Memory B cell (primary cell): ENCODE measurements at regions not wholly inside any gene's neighbourhood (a gene's known extent, or its start where the extent isn't known, plus 50 kb on each side); places are given as distances from the start of the nearest gene placed in this dataset.

ENCODE experiments used
- ATAC-seq: fragments of 150-1000 bp; cut with Tn5 transposase; 2 replicates; pipeline ENCODE4 v1.10.0; 2021; ENCODE audit warnings: low read depth, mild to moderate bottlenecking, moderate library complexity
- DNase-seq, 2 donors: peaks; one replicate each; pipeline ENCODE4 v3.0.0; 2022; ENCODE audit warnings: low spot score in 2 of 2
- H3K27ac Mint-ChIP-seq: one replicate; pipeline ENCODE4 v1.8.0; 2022; ENCODE audit warnings: mild to moderate bottlenecking, moderate library complexity, mixed read lengths
- H3K27me3 Mint-ChIP-seq: one replicate; pipeline ENCODE4 v1.8.0; 2022; ENCODE audit warnings: mixed read lengths
- H3K36me3 Mint-ChIP-seq: one replicate; pipeline ENCODE4 v1.8.0; 2022; ENCODE audit warnings: mild to moderate bottlenecking, mixed read lengths
- H3K4me1 Mint-ChIP-seq: one replicate; pipeline ENCODE4 v1.8.0; 2022; ENCODE audit warnings: mixed read lengths
- H3K4me3 Mint-ChIP-seq: one replicate; pipeline ENCODE4 v1.8.0; 2022; ENCODE audit warnings: mild to moderate bottlenecking, moderate library complexity, mixed read lengths
- H3K9me3 Mint-ChIP-seq: one replicate; pipeline ENCODE4 v1.8.0; 2022; ENCODE audit warnings: mixed read lengths

- H3K27me3 Mint-ChIP-seq: no peaks in the 10 kb centered on the region
- peaks cover 1% of the 10 kb centered on the region for H3K9me3 Mint-ChIP-seq
- H3K4me1 Mint-ChIP-seq: no peaks in the 10 kb centered on the region
- no peak overlapping the region for H3K27ac Mint-ChIP-seq
- DNase-seq (no peak), ATAC-seq (no peak)
- H3K4me3 Mint-ChIP-seq: no peak overlapping the region
- H3K36me3 Mint-ChIP-seq: no peaks in the 10 kb centered on the region
Measured at GRCh38 chr5:15393146-15393545, 106.8 kb upstream of the FBXL7 start.

GRCh38 chr5:15391704-15392397 is 108.1 kb upstream of the FBXL7 start:
- Mint-ChIP-seq H3K4me1 (no peaks in the 10 kb centered on the region), H3K36me3 (no peaks in the 10 kb centered on the region), H3K9me3 (peaks cover 1% of the 10 kb centered on the region), H3K27me3 (no peaks in the 10 kb centered on the region), H3K4me3 (no peak overlapping the region), H3K27ac (no peak overlapping the region)
- ATAC-seq (no peak), DNase-seq (no peak)

- no peaks in the 10 kb centered on the region for H3K4me1 Mint-ChIP-seq
- peaks cover 1% of the 10 kb centered on the region for H3K27me3 Mint-ChIP-seq
- no peak for DNase-seq
Measured at GRCh38 chr5:15388866-15389265, 111.1 kb upstream of the FBXL7 start.

GRCh38 chr5:15387931-15388524 is 112.0 kb upstream of the FBXL7 start:
- H3K36me3 Mint-ChIP-seq: no peaks in the 10 kb centered on the region
- no peak overlapping the region for H3K27ac Mint-ChIP-seq
- no peaks in the 10 kb centered on the region for H3K4me1 Mint-ChIP-seq
- H3K9me3 Mint-ChIP-seq: no peaks in the 10 kb centered on the region
- no peak for DNase-seq
- no peak for ATAC-seq
- H3K27me3 Mint-ChIP-seq: peaks cover 1% of the 10 kb centered on the region
- H3K4me3 Mint-ChIP-seq: no peak overlapping the region

More at GRCh38 chr5:15388866-15389265, 111.1 kb upstream of the FBXL7 start:
- Mint-ChIP-seq H3K36me3 (no peaks in the 10 kb centered on the region), H3K9me3 (peaks cover 1% of the 10 kb centered on the region), H3K4me3 (no peak overlapping the region), H3K27ac (no peak overlapping the region)
- no peak for ATAC-seq

GRCh38 chr5:15386122-15386521 is 113.9 kb upstream of the FBXL7 start:
- Mint-ChIP-seq H3K27ac (no peak overlapping the region), H3K36me3 (no peaks in the 10 kb centered on the region), H3K9me3 (no peaks in the 10 kb centered on the region), H3K4me3 (no peak overlapping the region), H3K4me1 (no peaks in the 10 kb centered on the region), H3K27me3 (peaks cover 1% of the 10 kb centered on the region)
- DNase-seq (no peak), ATAC-seq (no peak)

GRCh38 chr5:15385553-15385952 is 114.4 kb upstream of the FBXL7 start:
- peaks cover 1% of the 10 kb centered on the region for H3K27me3 Mint-ChIP-seq
- DNase-seq (no peak), ATAC-seq (no peak)
- no peak overlapping the region for H3K27ac Mint-ChIP-seq
- H3K9me3 Mint-ChIP-seq: no peaks in the 10 kb centered on the region
- H3K4me1 Mint-ChIP-seq: no peaks in the 10 kb centered on the region
- no peak overlapping the region for H3K4me3 Mint-ChIP-seq
- H3K36me3 Mint-ChIP-seq: no peaks in the 10 kb centered on the region

GRCh38 chr5:15385037-15385436 is 114.9 kb upstream of the FBXL7 start:
- Mint-ChIP-seq H3K9me3 (no peaks in the 10 kb centered on the region), H3K27ac (no peak overlapping the region), H3K4me3 (no peak overlapping the region), H3K36me3 (no peaks in the 10 kb centered on the region), H3K27me3 (peaks cover 1% of the 10 kb centered on the region), H3K4me1 (no peaks in the 10 kb centered on the region)
- ATAC-seq (no peak), DNase-seq (no peak)

GRCh38 chr5:15384581-15384980 is 115.4 kb upstream of the FBXL7 start:
- DNase-seq: no peak
- H3K27ac Mint-ChIP-seq: no peak overlapping the region
- no peak overlapping the region for H3K4me3 Mint-ChIP-seq
- H3K36me3 Mint-ChIP-seq: no peaks in the 10 kb centered on the region
- no peak for ATAC-seq
- no peaks in the 10 kb centered on the region for H3K9me3 Mint-ChIP-seq
- peaks cover 1% of the 10 kb centered on the region for H3K27me3 Mint-ChIP-seq
- no peaks in the 10 kb centered on the region for H3K4me1 Mint-ChIP-seq

GRCh38 chr5:15384176-15384575 is 115.8 kb upstream of the FBXL7 start:
- Mint-ChIP-seq H3K4me3 (no peak overlapping the region), H3K27ac (no peak overlapping the region), H3K27me3 (peaks cover 1% of the 10 kb centered on the region), H3K9me3 (peaks cover 2% of the 10 kb centered on the region), H3K36me3 (no peaks in the 10 kb centered on the region), H3K4me1 (no peaks in the 10 kb centered on the region)
- DNase-seq (no peak), ATAC-seq (no peak)

- H3K27me3 Mint-ChIP-seq: peaks cover 1% of the 10 kb centered on the region
- no peaks in the 10 kb centered on the region for H3K4me1 Mint-ChIP-seq
- no peak overlapping the region for H3K4me3 Mint-ChIP-seq
- no peaks in the 10 kb centered on the region for H3K36me3 Mint-ChIP-seq
- no peak overlapping the region for H3K27ac Mint-ChIP-seq
- DNase-seq (no peak), ATAC-seq (no peak)
- H3K9me3 Mint-ChIP-seq: peaks cover 2% of the 10 kb centered on the region
Measured at GRCh38 chr5:15383469-15383868, 116.5 kb upstream of the FBXL7 start.

- ATAC-seq (no peak), DNase-seq (no peak)
- H3K27me3 Mint-ChIP-seq: peaks cover 1% of the 10 kb centered on the region
- H3K9me3 Mint-ChIP-seq: peaks cover 2% of the 10 kb centered on the region
- H3K27ac Mint-ChIP-seq: no peak overlapping the region
- no peaks in the 10 kb centered on the region for H3K4me1 Mint-ChIP-seq
- H3K36me3 Mint-ChIP-seq: no peaks in the 10 kb centered on the region
- H3K4me3 Mint-ChIP-seq: no peak overlapping the region
Measured at GRCh38 chr5:15383021-15383420, 117.0 kb upstream of the FBXL7 start.

GRCh38 chr5:15377573-15378340 is 122.2 kb upstream of the FBXL7 start:
- Mint-ChIP-seq H3K4me1 (no peaks in the 10 kb centered on the region), H3K27ac (no peak overlapping the region), H3K4me3 (no peak overlapping the region), H3K27me3 (no peaks in the 10 kb centered on the region), H3K36me3 (no peaks in the 10 kb centered on the region), H3K9me3 (peaks cover 2% of the 10 kb centered on the region)
- DNase-seq (no peak), ATAC-seq (no peak)

GRCh38 chr5:15376803-15377202 is 123.2 kb upstream of the FBXL7 start:
- Mint-ChIP-seq H3K36me3 (no peaks in the 10 kb centered on the region), H3K4me1 (no peaks in the 10 kb centered on the region), H3K4me3 (no peak overlapping the region), H3K9me3 (peaks cover 2% of the 10 kb centered on the region), H3K27me3 (no peaks in the 10 kb centered on the region), H3K27ac (no peak overlapping the region)
- DNase-seq (no peak), ATAC-seq (no peak)

- ATAC-seq (no peak), DNase-seq (no peak)
- Mint-ChIP-seq H3K4me3 (no peak overlapping the region), H3K9me3 (peaks cover 2% of the 10 kb centered on the region), H3K4me1 (no peaks in the 10 kb centered on the region), H3K36me3 (no peaks in the 10 kb centered on the region), H3K27me3 (no peaks in the 10 kb centered on the region), H3K27ac (no peak overlapping the region)
Measured at GRCh38 chr5:15376088-15376487, 123.9 kb upstream of the FBXL7 start.
